ENCODE measurements at regions not wholly inside any gene's neighbourhood (a gene's known extent, or its start where the extent isn't known, plus 50 kb on each side); places are given as distances from the start of the nearest gene placed in this dataset.

- TF ChIP-seq ETV6 (conservative IDR thresholded peaks at IDR 0.05 in 1 of 2, IDR thresholded peaks at IDR 0.05 in 1 of 2; ENCODE audit: borderline replicate concordance in 1 of 2, low read depth in 1 of 2) (no peak), POLR2AphosphoS5 (IDR thresholded peaks at IDR 0.05; ENCODE audit: low read length) (no peak), MYC (IDR thresholded peaks at IDR 0.05; ENCODE audit: insufficient read depth, insufficient read length, insufficient replicate concordance, low read length, severe bottlenecking) (no peak), CHD1 (IDR thresholded peaks at IDR 0.05; ENCODE audit: low read depth, low read length) (no peak)
These were observed 207.9 kb upstream of the RGMA start for GRCh38 chr15:93296759-93297500.

Measured in GM12878 (cell line).